NCI-H510A treated with DMSO at 0.1 percent for 48 hours (cell line): ENCODE measurements at regions not wholly inside any gene's neighbourhood (a gene's known extent, or its start where the extent isn't known, plus 50 kb on each side); places are given as distances from the start of the nearest gene placed in this dataset.

ENCODE experiments used
- DNase-seq: peaks from one replicate; lab custom pipeline; 2025; lab: John Stamatoyannopoulos, UW

DNA sequence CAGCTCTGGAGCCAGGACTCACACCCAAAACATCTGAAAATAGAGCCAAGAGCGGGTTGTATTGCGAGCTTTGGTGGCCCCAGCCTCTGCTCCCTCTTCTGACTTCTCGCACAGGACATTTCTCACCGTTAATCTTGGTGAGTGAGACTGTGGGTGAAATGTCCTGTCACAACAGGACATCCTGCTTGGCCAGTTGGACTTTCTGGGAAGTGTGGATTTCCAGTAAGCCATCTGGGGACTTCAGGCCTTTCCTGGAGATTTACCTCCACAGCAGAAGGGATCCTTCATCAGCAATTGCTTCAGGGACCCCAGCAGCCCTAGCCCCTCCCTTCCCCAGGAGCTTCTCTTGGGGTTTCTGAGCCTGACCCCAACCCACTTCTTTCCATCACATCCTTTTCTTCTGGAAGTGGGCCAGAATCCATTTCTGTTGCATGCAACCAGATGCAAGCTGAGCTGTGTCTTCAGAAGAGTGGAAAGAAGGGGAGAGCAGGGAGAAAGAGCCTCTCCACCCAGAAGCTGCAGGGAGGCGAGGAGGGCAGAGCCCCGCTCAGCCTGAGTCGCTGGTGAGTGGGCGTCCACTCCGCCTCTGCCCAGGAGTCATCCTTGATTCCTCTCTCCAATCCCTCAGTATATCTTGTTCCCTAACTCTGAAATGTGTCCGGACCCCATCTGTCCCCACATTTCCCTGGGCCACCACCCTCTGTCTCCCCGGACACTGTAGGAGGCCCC, 50.3 kb upstream of the GADD45G start:
- DNase-seq: no peak

DNA sequence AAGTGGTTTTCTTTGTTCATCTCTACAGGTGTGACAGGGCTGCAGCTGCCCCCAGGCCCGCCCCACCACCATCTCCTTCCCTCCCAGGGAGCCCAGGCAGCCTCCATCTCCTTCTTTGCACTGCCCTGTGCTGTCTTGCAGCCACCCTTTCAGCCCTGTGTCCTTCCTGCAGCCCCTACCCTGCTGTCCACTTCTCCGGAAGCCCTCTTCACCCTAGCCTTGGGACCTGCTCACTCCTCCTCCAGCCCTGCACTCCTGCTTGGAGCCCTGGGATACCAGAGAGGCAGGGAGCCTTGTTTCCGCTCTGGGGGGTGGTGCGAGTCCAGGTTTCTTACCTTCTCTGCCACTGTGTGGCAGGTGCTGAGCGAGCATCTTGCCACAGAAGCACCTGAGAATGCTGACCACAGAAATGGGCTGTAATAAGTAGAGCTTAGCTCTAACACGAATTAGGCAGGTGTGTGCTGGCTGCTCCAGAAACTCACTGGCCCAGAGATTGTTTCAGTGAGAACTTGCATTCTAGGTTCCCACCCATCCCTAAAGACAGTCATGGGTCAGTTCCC, 51.3 kb upstream of the GADD45G start:
- DNase-seq: peak; percentile 31

DNA sequence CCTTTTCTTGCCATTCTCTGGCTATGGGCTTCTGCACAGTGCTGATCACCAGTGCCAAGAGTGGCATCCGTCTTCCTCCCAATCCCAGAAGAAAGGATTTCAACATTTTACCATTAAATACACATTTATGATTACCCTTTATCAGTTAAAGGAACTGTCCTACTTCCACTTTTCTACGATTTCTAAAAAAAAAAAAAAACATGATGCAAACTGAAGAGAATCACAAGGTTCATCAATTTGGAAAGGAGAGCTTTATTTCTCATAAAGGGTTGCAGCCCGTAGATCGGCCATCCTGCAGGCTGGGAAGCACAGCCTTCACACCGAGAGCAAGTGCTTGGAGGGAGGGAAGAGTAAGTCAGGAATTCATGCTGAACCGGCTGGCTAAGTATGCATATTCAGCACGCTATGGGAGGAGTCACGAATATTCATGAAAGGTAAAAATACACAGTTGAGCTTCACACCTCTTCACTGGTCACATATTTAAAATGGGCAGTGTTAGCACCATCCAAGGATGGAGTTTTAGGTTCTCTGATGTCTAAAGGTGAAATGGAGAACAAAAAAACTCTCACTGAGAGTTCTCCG, 52.5 kb upstream of the SEMA4D start:
- no peak for DNase-seq

DNA sequence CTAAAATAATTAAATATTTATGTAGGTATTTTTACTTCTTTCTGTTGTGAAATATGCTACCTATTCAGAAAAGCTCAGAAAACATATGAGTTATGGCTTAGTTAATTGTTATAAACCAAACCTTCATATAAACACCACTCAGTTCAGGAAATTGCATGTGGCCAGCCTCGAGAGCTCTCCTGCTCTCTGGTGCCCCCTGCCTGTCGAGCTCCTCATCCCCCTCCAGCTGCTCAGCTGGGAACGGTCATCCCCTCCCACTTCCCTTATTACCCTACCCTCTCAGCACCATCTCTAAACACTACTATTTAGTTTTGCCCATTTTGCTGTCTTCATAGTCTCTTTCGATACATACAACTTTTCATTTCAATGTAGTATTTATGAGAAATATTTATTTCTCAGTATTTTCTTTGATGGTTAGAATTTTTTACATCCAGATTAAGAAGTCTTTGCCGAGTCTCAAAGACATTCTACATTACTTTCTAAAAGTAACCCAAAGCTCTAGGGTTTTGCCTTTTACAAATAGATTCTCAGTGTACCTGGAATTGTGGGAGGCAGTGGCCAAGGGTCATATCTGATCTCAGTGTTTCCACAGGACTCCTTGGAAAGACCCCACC, 51.2 kb upstream of the SEMA4D start:
- DNase-seq: peak; percentile 82

DNA sequence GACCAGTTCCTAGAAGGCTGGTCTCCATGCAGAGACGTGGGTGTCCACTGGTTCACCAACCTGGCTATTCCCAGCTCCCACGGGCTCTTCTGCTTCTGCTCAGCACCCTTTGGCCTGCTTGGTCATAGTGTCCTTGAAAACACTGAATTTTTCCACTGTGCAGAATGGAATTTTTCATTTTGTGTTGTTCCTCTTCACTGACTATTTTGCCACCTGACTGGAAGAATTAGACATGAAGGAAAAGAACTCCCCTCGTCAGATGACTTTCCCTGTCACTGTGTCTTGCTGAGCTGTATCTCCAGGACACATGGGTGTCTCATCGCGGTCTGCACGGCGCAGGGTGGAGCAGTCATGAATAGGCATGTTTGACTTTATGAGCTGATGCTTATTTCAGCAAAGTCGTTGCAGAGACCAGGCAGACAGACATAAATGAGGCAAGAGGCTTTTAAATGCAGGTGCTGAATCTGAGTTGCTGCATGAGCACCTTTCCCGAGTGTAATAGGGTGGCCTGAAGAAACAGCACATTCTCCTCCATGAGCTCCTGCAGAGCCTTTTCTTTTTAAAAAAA, 50.2 kb upstream of the SEMA4D start:
- DNase-seq: no peak
